ENCODE measurements at regions not wholly inside any gene's neighbourhood (a gene's known extent, or its start where the extent isn't known, plus 50 kb on each side); places are given as distances from the start of the nearest gene placed in this dataset.

GRCh38 chr10:83374741-83375140 lies 764.6 kb upstream of the GHITM start:
- TF ChIP-seq MAX (IDR thresholded peaks at IDR 0.05) (no peak), ZBTB33 (IDR thresholded peaks at IDR 0.05; ENCODE audit: extremely low read depth, insufficient replicate concordance, low read length) (no peak), ELF1 (IDR thresholded peaks at IDR 0.05; ENCODE audit: borderline replicate concordance, low read depth) (no peak), ATF3 (IDR thresholded peaks at IDR 0.05) (no peak), SRF (IDR thresholded peaks at IDR 0.05; ENCODE audit: low read depth) (no peak), ZFX (IDR thresholded peaks at IDR 0.05) (no peak), RAD21 (IDR thresholded peaks at IDR 0.05; ENCODE audit: low read depth) (no peak), REST (IDR thresholded peaks at IDR 0.05; ENCODE audit: low read depth) (no peak), ZNF274 (IDR thresholded peaks at IDR 0.05; ENCODE audit: low read depth, low read length) (no peak), JUND (IDR thresholded peaks at IDR 0.05) (no peak), SP1 (IDR thresholded peaks at IDR 0.05; ENCODE audit: low read depth) (no peak), EZH2 (IDR thresholded peaks at IDR 0.05) (no peak), SIN3A (IDR thresholded peaks at IDR 0.05; ENCODE audit: low read depth) (no peak), POLR2AphosphoS5 (IDR thresholded peaks at IDR 0.05; ENCODE audit: low read depth, low read length) (no peak)
- no TSS peak for BruUV-seq (replicated peaks)
- no peak for ATAC-seq
- no peak overlapping the region for H3K4me3 ChIP-seq (replicated peaks in 1 of 2; ENCODE audit: low read depth in 1 of 2, low read length in 2 of 2)
- intact Hi-C loops (cut with micrococcal nuclease), result no loop called here
- no peak overlapping the region for H3K27ac ChIP-seq (ENCODE audit: low read depth, low read length)
- no peaks in the 10 kb centered on the region for H3K36me3 ChIP-seq (ENCODE audit: control insufficient read depth in 1 of 2, insufficient read depth in 2 of 2, low read length in 2 of 2)
- no peaks in the 10 kb centered on the region for H3K4me1 ChIP-seq (ENCODE audit: control insufficient read depth in 1 of 2, insufficient read depth in 2 of 2, low read length in 2 of 2)
- H2AFZ ChIP-seq (ENCODE audit: low read depth, low read length, poor library complexity, severe bottlenecking), result no peak overlapping the region
- DNase-seq (ENCODE audit: low read depth, low spot score), result no peak
- H3K9ac ChIP-seq (ENCODE audit: low read length), result no peak overlapping the region
- H3K27me3 ChIP-seq (ENCODE audit: insufficient read depth, low read length), result no peaks in the 10 kb centered on the region
- H3K9me3 ChIP-seq (ENCODE audit: control insufficient read depth in 1 of 2, insufficient read depth in 1 of 2, low read depth in 1 of 2, low read length in 2 of 2), result peaks cover 5 to 14% of the 10 kb centered on the region in 2 experiments; a peak in 2 of 4 replicates
- H3K79me2 ChIP-seq (ENCODE audit: insufficient read depth, low read length), result no peaks in the 10 kb centered on the region
- CTCF ChIA-PET, result no interaction called here
- POLR2A ChIA-PET, result no interaction called here
- no peak overlapping the region for H3K4me2 ChIP-seq (ENCODE audit: low read length)
- RAD21 ChIA-PET (ENCODE audit: low non-redundant PET in 1 of 2, low total read pairs in 2 of 2, uncharacterized antibody in 2 of 2, unreplicated experiment in 2 of 2), result no interaction called here
- H3K9me2 ChIP-seq (ENCODE audit: insufficient read depth), result no peaks in the 10 kb centered on the region
- H4K20me1 ChIP-seq (ENCODE audit: insufficient read depth), result no peaks in the 10 kb centered on the region

Data from HCT116 (cell line).